ENCODE measurements at regions not wholly inside any gene's neighbourhood (a gene's known extent, or its start where the extent isn't known, plus 50 kb on each side); places are given as distances from the start of the nearest gene placed in this dataset.

- TF ChIP-seq PHF21A (IDR thresholded peaks at IDR 0.05; ENCODE audit: borderline replicate concordance, low read depth) (no peak), MEIS2 (IDR thresholded peaks at IDR 0.05; ENCODE audit: partially characterized antibody) (no peak), JUNB (CRISPR knock-in tag; conservative IDR thresholded peaks at IDR 0.05) (no peak), RFX5 (IDR thresholded peaks at IDR 0.05; ENCODE audit: low read depth, low read length) (no peak)
- TF ChIP-seq, protein P1, sequence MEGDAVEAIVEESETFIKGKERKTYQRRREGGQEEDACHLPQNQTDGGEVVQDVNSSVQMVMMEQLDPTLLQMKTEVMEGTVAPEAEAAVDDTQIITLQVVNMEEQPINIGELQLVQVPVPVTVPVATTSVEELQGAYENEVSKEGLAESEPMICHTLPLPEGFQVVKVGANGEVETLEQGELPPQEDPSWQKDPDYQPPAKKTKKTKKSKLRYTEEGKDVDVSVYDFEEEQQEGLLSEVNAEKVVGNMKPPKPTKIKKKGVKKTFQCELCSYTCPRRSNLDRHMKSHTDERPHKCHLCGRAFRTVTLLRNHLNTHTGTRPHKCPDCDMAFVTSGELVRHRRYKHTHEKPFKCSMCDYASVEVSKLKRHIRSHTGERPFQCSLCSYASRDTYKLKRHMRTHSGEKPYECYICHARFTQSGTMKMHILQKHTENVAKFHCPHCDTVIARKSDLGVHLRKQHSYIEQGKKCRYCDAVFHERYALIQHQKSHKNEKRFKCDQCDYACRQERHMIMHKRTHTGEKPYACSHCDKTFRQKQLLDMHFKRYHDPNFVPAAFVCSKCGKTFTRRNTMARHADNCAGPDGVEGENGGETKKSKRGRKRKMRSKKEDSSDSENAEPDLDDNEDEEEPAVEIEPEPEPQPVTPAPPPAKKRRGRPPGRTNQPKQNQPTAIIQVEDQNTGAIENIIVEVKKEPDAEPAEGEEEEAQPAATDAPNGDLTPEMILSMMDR (IDR thresholded peaks at IDR 0.05 in 2 of 3, conservative IDR thresholded peaks at IDR 0.05 in 1 of 3; ENCODE audit: insufficient read depth in 2 of 3, low read depth in 1 of 3, low read length in 3 of 3): no peak
These were observed 324.1 kb downstream of the HAPSTR1 start for GRCh38 chr16:9415545-9415944.
